H1 (cell line): ENCODE measurements at regions not wholly inside any gene's neighbourhood (a gene's known extent, or its start where the extent isn't known, plus 50 kb on each side); places are given as distances from the start of the nearest gene placed in this dataset.

Experiments
- CTCF ChIA-PET: fragments of 300-600 bp; sonication (Branson Sonifier 250); formaldehyde crosslinking; loops from one replicate; lab custom pipeline; 2021; ENCODE audit not compliant: partially characterized antibody; lab: Charles Lee
- POLR2A ChIA-PET: fragments of 300-600 bp; sonication (Branson Sonifier 250); formaldehyde crosslinking; loops from one replicate; lab custom pipeline; 2021; ENCODE audit warnings: inconsistent platforms; ENCODE audit not compliant: partially characterized antibody; lab: Charles Lee
- DNase-seq, 2 experiments: peaks; one replicate each; pipeline versions ENCODE4 v3.0.0 to v3.0.0-alpha.2; 2010 to 2022; ENCODE audit warnings: low spot score in 2 of 2, low read depth in 1 of 2, mixed read lengths in 1 of 2
- FAIRE-seq: peaks from 2 replicates; lab custom pipeline; 2011; peaks lifted over from hg19 to GRCh38; lab: Jason Lieb, UNC
- H2AFZ ChIP-seq: 2 replicates; pipeline ENCODE4 v1.8.1; 2012; ENCODE audit warnings: low read length, inconsistent platforms
- H2AK5ac ChIP-seq: 2 replicates; pipeline ENCODE4 v1.6.1; 2013; ENCODE audit warnings: low read depth, low read length
- H2BK120ac ChIP-seq: replicated peaks from 2 replicates; pipeline ENCODE3; 2013; ENCODE audit warnings: low read depth, low read length, inconsistent platforms
- H2BK12ac ChIP-seq: 2 replicates; pipeline ENCODE4 v1.6.1; 2013; ENCODE audit warnings: low read depth, low read length
- H2BK15ac ChIP-seq: 2 replicates; pipeline ENCODE4 v1.6.1; 2013; ENCODE audit warnings: low read length
- H2BK20ac ChIP-seq: 2 replicates; pipeline ENCODE4 v1.6.1; 2013; ENCODE audit warnings: low read length
- H2BK5ac ChIP-seq: 2 replicates; pipeline ENCODE4 v1.6.1; 2013; ENCODE audit warnings: low read depth, low read length
- H3K14ac ChIP-seq: 2 replicates; pipeline ENCODE4 v1.6.1; 2013; ENCODE audit warnings: inconsistent platforms; ENCODE audit not compliant: insufficient read length
- H3K18ac ChIP-seq: 2 replicates; pipeline ENCODE4 v1.6.1; 2013; ENCODE audit warnings: low read length; ENCODE audit errors: extremely low read depth
- H3K23ac ChIP-seq: 2 replicates; pipeline ENCODE4 v1.6.1; 2013; ENCODE audit warnings: inconsistent platforms; ENCODE audit not compliant: insufficient read length
- H3K23me2 ChIP-seq: 2 replicates; pipeline ENCODE4 v1.6.1; 2013; ENCODE audit warnings: low read depth, low read length
- H3K27ac ChIP-seq: 2 replicates; pipeline ENCODE4 v1.6.1; 2011; ENCODE audit warnings: low read depth, low read length, inconsistent platforms
- H3K27me3 ChIP-seq, 4 experiments: replicated peaks in 1 of 4; 1 replicate in 1 of 4; 2 replicates in 3 of 4; pipeline versions ENCODE4 v1.6.1 to v1.8.1; 2011 to 2013; ENCODE audit warnings: low read length in 3 of 4, mild to moderate bottlenecking in 3 of 4, inconsistent platforms in 2 of 4, mixed read lengths in 2 of 4, moderate library complexity in 1 of 4; ENCODE audit not compliant: control insufficient read depth in 3 of 4, insufficient read depth in 3 of 4; ENCODE audit errors: extremely low read depth in 1 of 4
- H3K36me3 ChIP-seq, 4 experiments: 2 replicates each; pipeline versions ENCODE4 v1.6.1 to v1.8.1; 2011 to 2013; ENCODE audit warnings: mild to moderate bottlenecking in 4 of 4, low read length in 3 of 4, moderate library complexity in 2 of 4, control low read depth in 1 of 4, inconsistent platforms in 1 of 4; ENCODE audit not compliant: insufficient read depth in 4 of 4, control insufficient read depth in 2 of 4
- H3K4ac ChIP-seq: replicated peaks from 2 replicates; pipeline ENCODE3; 2013; ENCODE audit warnings: low read length, low read depth, mixed read lengths, inconsistent platforms; ENCODE audit not compliant: insufficient read length
- H3K4me1 ChIP-seq, 4 experiments: replicated peaks in 1 of 4; 1 replicate in 1 of 4; 2 replicates in 3 of 4; pipeline versions ENCODE4 v1.6.1 to v1.8.1; 2011 to 2013; ENCODE audit warnings: low read length in 3 of 4, inconsistent platforms in 2 of 4, mixed read lengths in 1 of 4; ENCODE audit not compliant: insufficient read depth in 4 of 4, control insufficient read depth in 3 of 4
- H3K4me2 ChIP-seq, 2 experiments: 2 replicates each; pipeline versions ENCODE4 v1.6.1 to v1.8.1; 2011 to 2013; ENCODE audit warnings: low read depth in 2 of 2, low read length in 2 of 2, control low read depth in 1 of 2, inconsistent platforms in 1 of 2, mild to moderate bottlenecking in 1 of 2; ENCODE audit not compliant: insufficient read depth in 1 of 2
- H3K4me3 ChIP-seq, 4 experiments: fragments of 200-600, 300-600 bp in 1 of 4; sonication (generic), shearing (Covaris generic), sonication (Bioruptor Twin) in 1 of 4; 2 replicates each; pipeline versions ENCODE4 v1.5.1 to v1.8.1; 2011 to 2016; ENCODE audit warnings: low read length in 4 of 4, low read depth in 3 of 4, control low read depth in 2 of 4, inconsistent platforms in 2 of 4, mild to moderate bottlenecking in 2 of 4, mixed read lengths in 1 of 4, moderate library complexity in 1 of 4; ENCODE audit not compliant: insufficient read depth in 2 of 4; ENCODE audit errors: extremely low read depth in 1 of 4
- H3K56ac ChIP-seq: replicated peaks from 2 replicates; pipeline ENCODE3; 2013; ENCODE audit warnings: low read depth, mild to moderate bottlenecking, mixed read lengths, low read length, inconsistent platforms; ENCODE audit not compliant: insufficient read length
- H3K79me1 ChIP-seq: 2 replicates; pipeline ENCODE4 v1.6.1; 2013; ENCODE audit warnings: low read depth, low read length, control low read depth
- H3K79me2 ChIP-seq, 2 experiments: 2 replicates each; pipeline versions ENCODE4 v1.6.1 to v1.8.1; 2012 to 2013; ENCODE audit warnings: low read length in 2 of 2, mild to moderate bottlenecking in 2 of 2, inconsistent platforms in 1 of 2; ENCODE audit not compliant: insufficient read depth in 2 of 2, control insufficient read depth in 1 of 2
- H3K9ac ChIP-seq, 4 experiments: replicated peaks in 1 of 4; 1 replicate in 1 of 4; 2 replicates in 3 of 4; pipeline versions ENCODE4 v1.6.1 to v1.8.1; 2011 to 2013; ENCODE audit warnings: low read depth in 3 of 4, low read length in 3 of 4, control low read depth in 2 of 4, mild to moderate bottlenecking in 2 of 4, moderate library complexity in 2 of 4, inconsistent platforms in 1 of 4; ENCODE audit errors: extremely low read depth in 1 of 4
- H3K9me3 ChIP-seq, 2 experiments: 2 replicates each; pipeline versions ENCODE4 v1.6.1 to v1.8.1; 2012 to 2013; ENCODE audit warnings: mild to moderate bottlenecking in 2 of 2, moderate library complexity in 2 of 2, control low read depth in 1 of 2, inconsistent platforms in 1 of 2, low read depth in 1 of 2, low read length in 1 of 2, mixed read lengths in 1 of 2; ENCODE audit not compliant: insufficient read depth in 2 of 2
- H4K20me1 ChIP-seq, 2 experiments: replicated peaks in 1 of 2; 2 replicates each; pipeline versions ENCODE3 to v1.8.1; 2011 to 2013; ENCODE audit warnings: inconsistent platforms in 2 of 2, low read length in 2 of 2, mild to moderate bottlenecking in 1 of 2; ENCODE audit not compliant: insufficient read depth in 2 of 2, control insufficient read depth in 1 of 2
- H4K5ac ChIP-seq: 2 replicates; pipeline ENCODE4 v1.6.1; 2013; ENCODE audit warnings: low read length, low read depth, mixed read lengths, inconsistent platforms; ENCODE audit not compliant: insufficient read length
- H4K8ac ChIP-seq: 2 replicates; pipeline ENCODE4 v1.8.0; 2013; ENCODE audit warnings: mild to moderate bottlenecking, moderate library complexity, low read length, inconsistent platforms; ENCODE audit not compliant: insufficient read depth; ENCODE audit errors: extremely low read depth
- H4K91ac ChIP-seq: replicated peaks from 2 replicates; pipeline ENCODE3; 2013; ENCODE audit warnings: low read length, mixed read lengths, inconsistent platforms; ENCODE audit not compliant: insufficient read length
- CHD1 ChIP-seq: IDR thresholded peaks from 2 replicates; pipeline ENCODE4 v1.6.1; 2012; ENCODE audit warnings: low read depth, low read length, improper control_type of control experiment
- EGR1 ChIP-seq: IDR thresholded peaks from 2 replicates; pipeline ENCODE4 v1.6.1; 2011; ENCODE audit warnings: low read depth, low read length, borderline replicate concordance
- EP300 ChIP-seq, 2 experiments: IDR thresholded peaks; 1 replicate in 1 of 2; 2 replicates in 1 of 2; pipeline ENCODE4 v1.6.1; 2011 to 2012; ENCODE audit warnings: low read depth in 2 of 2, low read length in 2 of 2, mild to moderate bottlenecking in 2 of 2, borderline replicate concordance in 1 of 2, inconsistent platforms in 1 of 2, moderate library complexity in 1 of 2
- GTF2F1 ChIP-seq: IDR thresholded peaks from 2 replicates; pipeline ENCODE4 v1.6.1; 2012; ENCODE audit warnings: low read depth, low read length, improper control_type of control experiment, borderline replicate concordance
- HDAC2 ChIP-seq, 2 experiments: fragments of 300-600 bp in 1 of 2; sonication (generic) in 1 of 2; IDR thresholded peaks; 2 replicates each; pipeline ENCODE4 v1.6.1; 2011 to 2012; ENCODE audit warnings: low read depth in 2 of 2, low read length in 2 of 2, mild to moderate bottlenecking in 2 of 2, moderate library complexity in 2 of 2, borderline replicate concordance in 1 of 2, inconsistent platforms in 1 of 2
- KDM5A ChIP-seq: fragments of 200-600 bp; IDR thresholded peaks from 2 replicates; pipeline ENCODE4 v1.7.1; 2012; ENCODE audit warnings: mild to moderate bottlenecking, low read length, inconsistent platforms, mixed read lengths
- SUZ12 ChIP-seq: fragments of 200-600 bp; sonication (generic); IDR thresholded peaks from 2 replicates; pipeline ENCODE4 v1.6.1; 2012; ENCODE audit warnings: mild to moderate bottlenecking, inconsistent platforms, low read length, moderate library complexity, mixed read lengths
- WGBS, 2 experiments: shearing (Covaris generic) in 1 of 2; methylation state at CpG; one replicate each; pipeline versions ENCODE4 v1.1.6 to v1.1.7; 2013 to 2015; ENCODE audit warnings: low lambda C conversion rate in 2 of 2, mixed read lengths in 2 of 2, inconsistent platforms in 1 of 2, low coverage in 1 of 2, missing lambda C conversion rate in 1 of 2; ENCODE audit not compliant: insufficient replicate concordance in 2 of 2, insufficient coverage in 1 of 2, insufficient read length in 1 of 2; ENCODE audit errors: extremely low coverage in 1 of 2, missing lambda C conversion rate in 1 of 2; 5-methylcytosine and 5-hydroxymethylcytosine counted together
- TF ChIP-seq, protein P1 (sequence below): IDR thresholded peaks from 2 replicates; pipeline ENCODE4 v1.6.1; 2011; ENCODE audit warnings: low read length, improper control_type of control experiment

DNA sequence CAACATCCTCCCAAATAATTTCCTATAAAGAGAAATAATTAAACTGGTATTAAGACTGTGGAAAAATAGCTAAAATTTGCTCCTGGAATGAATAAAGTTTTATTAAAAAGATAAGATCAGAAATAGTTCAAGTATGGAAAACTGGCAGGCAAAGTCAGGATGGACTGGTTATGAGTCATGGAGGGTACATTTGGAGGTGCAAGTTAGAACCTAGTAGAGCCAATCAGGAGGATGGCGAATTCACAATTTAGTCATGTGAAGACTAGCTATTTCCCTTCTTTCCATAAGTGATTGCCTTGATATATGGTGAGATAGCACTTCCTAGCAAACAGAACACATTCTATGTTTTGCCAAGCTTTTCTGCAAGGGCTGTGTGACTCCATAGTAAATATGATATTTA, 1303.5 kb downstream of the EFNA5 start:
- Histone ChIP-seq H2BK12ac (no peak overlapping the region), H4K5ac (no peak overlapping the region), H2BK20ac (no peak overlapping the region), H2BK120ac (no peak overlapping the region), H3K23ac (no peak overlapping the region), H3K18ac (no peak overlapping the region), H3K4me1 (no peaks in the 10 kb centered on the region), H3K23me2 (no peaks in the 10 kb centered on the region), H2AK5ac (no peak overlapping the region), H3K14ac (no peak overlapping the region), H3K9ac (no peak overlapping the region), H3K56ac (no peak overlapping the region), H3K9me3 (peaks cover 0 to 5% of the 10 kb centered on the region in 2 experiments; a peak in 1 of 4 replicates), H3K27ac (no peak overlapping the region), H3K27me3 (peaks cover 0 to 1% (median 0%) of the 10 kb centered on the region in 4 experiments; a peak in 1 of 7 replicates), H2AFZ (no peak overlapping the region), H3K79me1 (no peaks in the 10 kb centered on the region), H3K4me3 (no peak overlapping the region), H2BK15ac (no peak overlapping the region), H2BK5ac (no peak overlapping the region), H3K36me3 (no peaks in the 10 kb centered on the region), H4K8ac (no peak overlapping the region), H3K4ac (no peak overlapping the region), H4K20me1 (no peaks in the 10 kb centered on the region), H3K4me2 (no peak overlapping the region), H3K79me2 (no peaks in the 10 kb centered on the region), H4K91ac (no peak overlapping the region)
- DNase-seq (no peak), FAIRE-seq (no peak)
- 96% methylated on average over 1 of the region's 1 CpG; no CpG with 5 or more reads in 1 of the 2 experiments for WGBS, 2 experiments
- ChIA-PET CTCF (no interaction called here), POLR2A (no interaction called here)
- TF ChIP-seq KDM5A (no peak), GTF2F1 (no peak), CHD1 (no peak), EGR1 (no peak), EP300 (IDR thresholded peaks at IDR 0.05; ENCODE audit: borderline replicate concordance in 1 of 2, low read depth in 2 of 2, low read length in 2 of 2) (no peak), SUZ12 (no peak), HDAC2 (IDR thresholded peaks at IDR 0.05; ENCODE audit: borderline replicate concordance in 1 of 2, low read depth in 2 of 2, low read length in 2 of 2) (no peak)
- TF ChIP-seq, protein P1, sequence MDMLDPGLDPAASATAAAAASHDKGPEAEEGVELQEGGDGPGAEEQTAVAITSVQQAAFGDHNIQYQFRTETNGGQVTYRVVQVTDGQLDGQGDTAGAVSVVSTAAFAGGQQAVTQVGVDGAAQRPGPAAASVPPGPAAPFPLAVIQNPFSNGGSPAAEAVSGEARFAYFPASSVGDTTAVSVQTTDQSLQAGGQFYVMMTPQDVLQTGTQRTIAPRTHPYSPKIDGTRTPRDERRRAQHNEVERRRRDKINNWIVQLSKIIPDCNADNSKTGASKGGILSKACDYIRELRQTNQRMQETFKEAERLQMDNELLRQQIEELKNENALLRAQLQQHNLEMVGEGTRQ = no peak
